ENCODE measurements at regions not wholly inside any gene's neighbourhood (a gene's known extent, or its start where the extent isn't known, plus 50 kb on each side); places are given as distances from the start of the nearest gene placed in this dataset.

- no TSS peak for BruUV-seq (replicated peaks)
- Histone ChIP-seq H4K91ac (ENCODE audit: insufficient read depth, low read depth, low read length) (no peak overlapping the region), H2BK15ac (ENCODE audit: low read depth, low read length) (no peak overlapping the region), H3K18ac (ENCODE audit: low read depth, low read length) (no peak overlapping the region), H2AK5ac (ENCODE audit: low read depth, low read length) (no peak overlapping the region), H3K23ac (ENCODE audit: low read depth, low read length) (no peak overlapping the region), H3K9me1 (ENCODE audit: insufficient read depth, low read length) (no peaks in the 10 kb centered on the region), H3K36me3 (ENCODE audit: control insufficient read depth, insufficient read depth, low read length) (no peaks in the 10 kb centered on the region), H2AFZ (replicated peaks; ENCODE audit: low read length, poor library complexity) (no peak overlapping the region), H3K56ac (ENCODE audit: extremely low read depth, insufficient read depth, low read length) (no peak overlapping the region), H3K4me2 (ENCODE audit: low read depth, low read length) (no peak overlapping the region), H3K4me1 (ENCODE audit: control insufficient read depth, insufficient read depth, low read length) (no peaks in the 10 kb centered on the region), H3K9ac (ENCODE audit: low read depth, low read length) (no peak overlapping the region), H4K20me1 (ENCODE audit: insufficient read depth, low read length) (no peaks in the 10 kb centered on the region), H3K4ac (ENCODE audit: low read depth, low read length) (no peak overlapping the region), H2BK120ac (ENCODE audit: low read depth, low read length) (no peak overlapping the region), H3K4me3 (ENCODE audit: insufficient read depth, low read depth, low read length) (no peak overlapping the region), H2AK9ac (replicated peaks; ENCODE audit: low read depth, low read length, poor library complexity) (no peak overlapping the region), H2BK20ac (ENCODE audit: low read depth, low read length) (no peak overlapping the region), H2BK5ac (ENCODE audit: low read depth, low read length, poor library complexity, severe bottlenecking) (no peak overlapping the region), H3K9me3 (ENCODE audit: control insufficient read depth, insufficient read depth, low read length) (no peaks in the 10 kb centered on the region), H4K8ac (ENCODE audit: low read depth in 2 of 2, low read length in 2 of 2) (no peak overlapping the region), H4K5ac (ENCODE audit: low read depth, low read length) (no peak overlapping the region), H3K27ac (ENCODE audit: insufficient read depth, low read length) (no peak overlapping the region), H3K14ac (replicated peaks; ENCODE audit: low read depth, low read length) (no peak overlapping the region), H3K27me3 (ENCODE audit: control insufficient read depth, insufficient read depth, low read length) (no peaks in the 10 kb centered on the region), H3K79me1 (ENCODE audit: low read depth in 1 of 2, low read length in 2 of 2) (no peaks in the 10 kb centered on the region)
- CTCF ChIA-PET = no interaction called here
- in situ Hi-C loops (cut with MboI; ENCODE audit: low sequenced_read_pairs) (no loop called here), dilution Hi-C loops (cut with HindIII; ENCODE audit: low sequenced_read_pairs, unreplicated experiment) (no loop called here), intact Hi-C loops (cut with micrococcal nuclease) (no loop called here)
- TF ChIP-seq CEBPB (IDR thresholded peaks at IDR 0.05; ENCODE audit: low read depth, low read length) = no peak
- no CpG with 5 or more reads among the region's 4 CpGs for WGBS, 2 experiments (ENCODE audit: extremely low coverage in 2 of 2, insufficient read length in 1 of 2)
- POLR2A ChIA-PET (ENCODE audit: unreplicated experiment) = no interaction called here
- DNase-seq = no peak
- ATAC-seq (ENCODE audit: low read depth) = no peak
Measured at GRCh38 chr12:63394349-63394748, 243.3 kb upstream of the AVPR1A start.
